Prostate gland (tissue), 2 donors: ENCODE measurements at regions not wholly inside any gene's neighbourhood (a gene's known extent, or its start where the extent isn't known, plus 50 kb on each side); places are given as distances from the start of the nearest gene placed in this dataset.

Source experiments
- POLR2A ChIP-seq: fragments of 450-650 bp; IDR thresholded peaks from one replicate; pipeline ENCODE4 v1.6.1; 2016; ENCODE audit warnings: antibody characterized with exemption, mild to moderate bottlenecking
- POLR2AphosphoS5 ChIP-seq: sonication (generic); formaldehyde crosslinking; IDR thresholded peaks from one replicate; pipeline ENCODE4 v1.6.1; 2017; ENCODE audit warnings: antibody characterized with exemption
- TF ChIP-seq, protein P1 (sequence below), 4 experiments: fragments of 200-600 bp in 2 of 4; fragments of 450-650 bp in 2 of 4; sonication (generic) in 2 of 4; IDR thresholded peaks; 1 replicate in 3 of 4; 2 replicates in 1 of 4; pipeline ENCODE4 v1.5.1; 2016 to 2019; ENCODE audit warnings: antibody characterized with exemption in 4 of 4, mild to moderate bottlenecking in 2 of 4, moderate library complexity in 2 of 4

DNA sequence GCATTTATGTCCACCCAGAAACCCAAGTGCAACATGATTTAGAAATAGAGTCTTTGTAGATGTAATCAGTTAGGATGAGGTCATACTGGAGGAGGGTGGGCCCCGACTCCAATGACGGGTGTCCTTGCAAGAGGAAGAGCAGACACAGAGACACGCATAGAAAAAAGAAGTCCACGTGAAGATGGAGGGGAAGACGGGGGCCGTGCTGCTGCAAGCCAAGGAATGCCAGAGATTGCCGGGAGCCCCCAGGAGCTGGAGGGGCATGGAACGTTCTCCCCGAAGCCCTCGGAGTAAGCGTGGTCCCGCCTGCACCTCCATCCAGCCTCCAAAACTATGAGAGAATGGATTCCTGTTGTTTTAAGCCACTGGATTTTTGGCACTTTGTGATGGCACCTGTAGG, 51.6 kb downstream of the PTGR3 start:
- TF ChIP-seq POLR2A (no peak), POLR2AphosphoS5 (no peak)
- TF ChIP-seq, protein P1, sequence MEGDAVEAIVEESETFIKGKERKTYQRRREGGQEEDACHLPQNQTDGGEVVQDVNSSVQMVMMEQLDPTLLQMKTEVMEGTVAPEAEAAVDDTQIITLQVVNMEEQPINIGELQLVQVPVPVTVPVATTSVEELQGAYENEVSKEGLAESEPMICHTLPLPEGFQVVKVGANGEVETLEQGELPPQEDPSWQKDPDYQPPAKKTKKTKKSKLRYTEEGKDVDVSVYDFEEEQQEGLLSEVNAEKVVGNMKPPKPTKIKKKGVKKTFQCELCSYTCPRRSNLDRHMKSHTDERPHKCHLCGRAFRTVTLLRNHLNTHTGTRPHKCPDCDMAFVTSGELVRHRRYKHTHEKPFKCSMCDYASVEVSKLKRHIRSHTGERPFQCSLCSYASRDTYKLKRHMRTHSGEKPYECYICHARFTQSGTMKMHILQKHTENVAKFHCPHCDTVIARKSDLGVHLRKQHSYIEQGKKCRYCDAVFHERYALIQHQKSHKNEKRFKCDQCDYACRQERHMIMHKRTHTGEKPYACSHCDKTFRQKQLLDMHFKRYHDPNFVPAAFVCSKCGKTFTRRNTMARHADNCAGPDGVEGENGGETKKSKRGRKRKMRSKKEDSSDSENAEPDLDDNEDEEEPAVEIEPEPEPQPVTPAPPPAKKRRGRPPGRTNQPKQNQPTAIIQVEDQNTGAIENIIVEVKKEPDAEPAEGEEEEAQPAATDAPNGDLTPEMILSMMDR (IDR thresholded peaks at IDR 0.05) = no peak
